OCI-LY3 (cell line): ENCODE measurements at regions not wholly inside any gene's neighbourhood (a gene's known extent, or its start where the extent isn't known, plus 50 kb on each side); places are given as distances from the start of the nearest gene placed in this dataset.

ENCODE experiments used
- EZH2phosphoT487 ChIP-seq: fragments of 200-600 bp; shearing (Covaris generic); IDR thresholded peaks from 2 replicates; pipeline ENCODE4 v1.6.1; 2018; ENCODE audit warnings: antibody characterized with exemption, mixed run types, low read depth
- TF ChIP-seq, protein P1 (sequence below): fragments of 200-600, 300-600 bp; sonication (generic); IDR thresholded peaks from 2 replicates; pipeline ENCODE4 v1.5.1; 2014; ENCODE audit warnings: antibody characterized with exemption, low read length, low read depth

DNA sequence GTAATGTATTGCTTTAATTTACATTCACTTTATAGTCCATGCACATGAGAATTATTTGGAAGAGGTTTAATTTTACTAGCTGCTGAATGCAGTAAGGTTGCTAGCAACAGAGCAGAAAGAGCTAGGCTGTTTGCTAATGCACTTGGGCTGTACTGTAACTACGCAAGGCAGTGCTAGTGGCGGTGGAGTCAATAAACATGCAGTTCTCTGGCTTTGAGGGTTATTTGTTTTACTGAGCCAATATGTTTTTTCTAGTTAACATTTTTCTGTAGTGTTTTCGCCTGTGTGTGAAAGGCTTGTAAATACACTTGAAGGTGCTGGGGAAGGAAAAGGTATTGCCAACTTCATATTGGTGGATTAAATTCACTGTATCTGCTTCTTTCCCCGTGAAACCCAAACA lies 112.8 kb downstream of the BTBD3 start:
- TF ChIP-seq EZH2phosphoT487, result no peak
- TF ChIP-seq, protein P1, sequence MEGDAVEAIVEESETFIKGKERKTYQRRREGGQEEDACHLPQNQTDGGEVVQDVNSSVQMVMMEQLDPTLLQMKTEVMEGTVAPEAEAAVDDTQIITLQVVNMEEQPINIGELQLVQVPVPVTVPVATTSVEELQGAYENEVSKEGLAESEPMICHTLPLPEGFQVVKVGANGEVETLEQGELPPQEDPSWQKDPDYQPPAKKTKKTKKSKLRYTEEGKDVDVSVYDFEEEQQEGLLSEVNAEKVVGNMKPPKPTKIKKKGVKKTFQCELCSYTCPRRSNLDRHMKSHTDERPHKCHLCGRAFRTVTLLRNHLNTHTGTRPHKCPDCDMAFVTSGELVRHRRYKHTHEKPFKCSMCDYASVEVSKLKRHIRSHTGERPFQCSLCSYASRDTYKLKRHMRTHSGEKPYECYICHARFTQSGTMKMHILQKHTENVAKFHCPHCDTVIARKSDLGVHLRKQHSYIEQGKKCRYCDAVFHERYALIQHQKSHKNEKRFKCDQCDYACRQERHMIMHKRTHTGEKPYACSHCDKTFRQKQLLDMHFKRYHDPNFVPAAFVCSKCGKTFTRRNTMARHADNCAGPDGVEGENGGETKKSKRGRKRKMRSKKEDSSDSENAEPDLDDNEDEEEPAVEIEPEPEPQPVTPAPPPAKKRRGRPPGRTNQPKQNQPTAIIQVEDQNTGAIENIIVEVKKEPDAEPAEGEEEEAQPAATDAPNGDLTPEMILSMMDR, result no peak
